ENCODE measurements at regions not wholly inside any gene's neighbourhood (a gene's known extent, or its start where the extent isn't known, plus 50 kb on each side); places are given as distances from the start of the nearest gene placed in this dataset.
"Not testable (repeated sequence)": the region's sequence is repeated elsewhere in the genome, so short reads cannot be mapped to it uniquely, and the experiment has no call there.

DNA sequence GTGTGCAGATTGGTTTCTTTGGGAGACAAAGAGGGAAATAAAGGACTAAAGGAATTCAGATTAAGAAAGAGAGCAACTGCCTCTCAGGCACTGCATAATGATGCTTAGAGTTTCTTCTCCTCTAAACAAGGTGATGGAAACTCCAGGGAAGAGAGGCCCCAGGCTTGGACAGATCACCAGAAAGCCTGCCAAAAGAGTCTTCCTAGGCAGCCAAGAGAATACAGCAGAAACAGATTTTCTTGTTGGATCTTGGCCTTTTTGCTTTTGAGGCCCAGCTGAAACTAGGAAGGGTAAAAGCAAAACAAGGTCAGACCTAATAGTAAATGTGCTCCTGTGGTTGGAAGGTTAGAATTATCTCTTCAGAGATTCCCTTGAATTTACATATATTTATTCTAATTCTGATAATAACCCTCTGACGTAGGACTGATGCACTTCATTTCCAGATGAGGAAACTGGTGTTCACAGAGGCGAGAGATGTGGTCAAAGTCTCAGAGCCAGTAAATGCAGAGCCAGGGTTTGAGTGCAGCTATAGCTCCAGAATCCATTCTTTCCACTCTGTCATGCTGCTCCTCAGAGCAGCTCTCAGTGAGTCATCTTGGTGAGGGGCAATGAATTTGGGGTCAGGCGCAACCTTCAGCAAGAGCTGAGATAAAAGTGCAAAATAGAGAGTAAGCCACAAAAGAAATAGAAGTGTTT lies 142.3 kb upstream of the FBXO11 start:
- Histone ChIP-seq H3K79me2 (ENCODE audit: insufficient read depth, low read length) (no peaks in the 10 kb centered on the region), H3K9me3 (ENCODE audit: low read depth, low read length) (no peaks in the 10 kb centered on the region), H2AFZ (ENCODE audit: low read length) (no peak overlapping the region), H3K4me2 (ENCODE audit: insufficient read depth, low read length) (no peak overlapping the region), H4K20me1 (ENCODE audit: insufficient read depth, low read length) (no peaks in the 10 kb centered on the region), H3K27me3 (ENCODE audit: insufficient read depth, low read length) (no peaks in the 10 kb centered on the region), H3K4me3 (ENCODE audit: insufficient read depth, low read length) (no peak overlapping the region), H3K27ac (ENCODE audit: low read depth, low read length) (no peak overlapping the region), H3K4me1 (ENCODE audit: insufficient read depth, low read length) (no peaks in the 10 kb centered on the region), H3K36me3 (ENCODE audit: insufficient read depth, low read length) (no peaks in the 10 kb centered on the region)
- TF ChIP-seq, protein P1, sequence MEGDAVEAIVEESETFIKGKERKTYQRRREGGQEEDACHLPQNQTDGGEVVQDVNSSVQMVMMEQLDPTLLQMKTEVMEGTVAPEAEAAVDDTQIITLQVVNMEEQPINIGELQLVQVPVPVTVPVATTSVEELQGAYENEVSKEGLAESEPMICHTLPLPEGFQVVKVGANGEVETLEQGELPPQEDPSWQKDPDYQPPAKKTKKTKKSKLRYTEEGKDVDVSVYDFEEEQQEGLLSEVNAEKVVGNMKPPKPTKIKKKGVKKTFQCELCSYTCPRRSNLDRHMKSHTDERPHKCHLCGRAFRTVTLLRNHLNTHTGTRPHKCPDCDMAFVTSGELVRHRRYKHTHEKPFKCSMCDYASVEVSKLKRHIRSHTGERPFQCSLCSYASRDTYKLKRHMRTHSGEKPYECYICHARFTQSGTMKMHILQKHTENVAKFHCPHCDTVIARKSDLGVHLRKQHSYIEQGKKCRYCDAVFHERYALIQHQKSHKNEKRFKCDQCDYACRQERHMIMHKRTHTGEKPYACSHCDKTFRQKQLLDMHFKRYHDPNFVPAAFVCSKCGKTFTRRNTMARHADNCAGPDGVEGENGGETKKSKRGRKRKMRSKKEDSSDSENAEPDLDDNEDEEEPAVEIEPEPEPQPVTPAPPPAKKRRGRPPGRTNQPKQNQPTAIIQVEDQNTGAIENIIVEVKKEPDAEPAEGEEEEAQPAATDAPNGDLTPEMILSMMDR (IDR thresholded peaks at IDR 0.05; ENCODE audit: extremely low read depth, low read depth, low read length): no peak
- DNase-seq (ENCODE audit: insufficient read length, low spot score, missing footprints): no peak

DNA sequence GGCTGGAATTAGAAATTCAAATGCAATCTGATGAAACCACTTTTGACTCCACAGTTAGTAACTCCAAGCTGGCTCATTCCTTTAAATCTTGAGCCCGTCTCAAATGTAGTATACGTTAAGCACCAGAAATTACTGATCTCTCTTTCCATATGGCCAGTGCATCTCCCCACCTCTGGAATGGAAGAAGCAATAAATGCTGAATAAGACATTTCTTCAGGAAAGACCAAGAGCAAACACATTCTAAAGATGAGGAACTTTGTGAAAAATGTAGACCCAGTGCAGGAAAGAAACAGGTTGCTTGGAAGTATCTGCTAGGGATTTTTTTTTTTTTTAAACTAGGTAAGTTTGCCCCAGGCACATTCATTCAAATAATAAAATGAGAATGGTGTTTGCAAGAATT lies 143.1 kb upstream of the FBXO11 start:
- TF ChIP-seq, protein P1 (IDR thresholded peaks at IDR 0.05; ENCODE audit: extremely low read depth, low read depth, low read length): no peak
- Histone ChIP-seq H3K4me1 (ENCODE audit: insufficient read depth, low read length) (no peaks in the 10 kb centered on the region), H2AFZ (ENCODE audit: low read length) (no peak overlapping the region), H3K4me3 (ENCODE audit: insufficient read depth, low read length) (no peak overlapping the region), H3K27me3 (ENCODE audit: insufficient read depth, low read length) (no peaks in the 10 kb centered on the region), H4K20me1 (ENCODE audit: insufficient read depth, low read length) (no peaks in the 10 kb centered on the region), H3K36me3 (ENCODE audit: insufficient read depth, low read length) (no peaks in the 10 kb centered on the region), H3K79me2 (ENCODE audit: insufficient read depth, low read length) (no peaks in the 10 kb centered on the region), H3K27ac (ENCODE audit: low read depth, low read length) (no peak overlapping the region), H3K4me2 (ENCODE audit: insufficient read depth, low read length) (no peak overlapping the region), H3K9me3 (ENCODE audit: low read depth, low read length) (no peaks in the 10 kb centered on the region)
- DNase-seq (ENCODE audit: insufficient read length, low spot score, missing footprints): no peak

DNA sequence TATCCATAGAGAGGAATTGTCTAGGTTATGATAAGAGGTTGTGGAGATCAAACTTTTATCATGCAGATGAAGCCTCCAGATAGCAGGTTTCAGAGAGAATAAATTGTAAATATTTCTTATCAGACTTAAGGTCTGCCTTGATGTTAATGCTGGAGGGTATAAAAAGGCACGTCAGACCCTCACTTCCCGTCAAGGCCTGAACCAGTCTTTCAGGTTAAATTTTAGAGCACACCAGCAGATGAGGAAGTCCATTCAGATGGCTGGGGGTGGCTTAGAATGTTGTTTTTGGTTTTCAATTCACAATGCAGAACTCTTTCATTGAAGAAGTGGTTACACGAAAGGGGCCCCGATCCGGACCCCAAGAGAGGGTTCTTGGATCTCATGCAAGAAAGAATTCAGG lies 144.4 kb upstream of the FBXO11 start:
- Histone ChIP-seq H3K79me2 (ENCODE audit: insufficient read depth, low read length) (no peaks in the 10 kb centered on the region), H3K4me1 (ENCODE audit: insufficient read depth, low read length) (no peaks in the 10 kb centered on the region), H3K27me3 (ENCODE audit: insufficient read depth, low read length) (no peaks in the 10 kb centered on the region), H4K20me1 (ENCODE audit: insufficient read depth, low read length) (no peaks in the 10 kb centered on the region), H3K4me2 (ENCODE audit: insufficient read depth, low read length) (no peak overlapping the region), H3K36me3 (ENCODE audit: insufficient read depth, low read length) (no peaks in the 10 kb centered on the region), H3K4me3 (ENCODE audit: insufficient read depth, low read length) (no peak overlapping the region), H2AFZ (ENCODE audit: low read length) (no peak overlapping the region), H3K27ac (ENCODE audit: low read depth, low read length) (no peak overlapping the region), H3K9me3 (ENCODE audit: low read depth, low read length) (no peaks in the 10 kb centered on the region)
- DNase-seq (ENCODE audit: insufficient read length, low spot score, missing footprints): no peak
- TF ChIP-seq, protein P1 (IDR thresholded peaks at IDR 0.05; ENCODE audit: extremely low read depth, low read depth, low read length): no peak

DNA sequence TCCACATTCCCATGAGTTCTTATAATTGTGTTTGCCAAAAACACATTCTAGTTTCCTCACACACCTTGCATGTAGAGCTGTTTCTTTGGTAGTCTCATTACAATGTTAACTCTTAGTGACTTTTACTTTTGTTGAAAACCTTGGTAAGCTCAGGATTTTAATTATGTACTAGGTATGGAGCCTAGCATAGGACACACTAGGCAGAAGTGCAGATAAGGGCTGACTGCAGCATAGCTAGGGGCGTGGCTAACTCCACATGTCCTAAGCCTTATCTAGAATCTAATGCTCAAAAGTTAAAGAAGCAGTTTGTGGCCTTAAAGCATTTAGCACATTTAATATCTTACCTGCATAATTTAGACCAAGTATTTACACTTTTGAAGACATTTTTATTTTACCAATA lies 153.7 kb upstream of the FBXO11 start:
- no peaks in the 10 kb centered on the region for H3K27me3 ChIP-seq (ENCODE audit: insufficient read depth, low read length)

DNA sequence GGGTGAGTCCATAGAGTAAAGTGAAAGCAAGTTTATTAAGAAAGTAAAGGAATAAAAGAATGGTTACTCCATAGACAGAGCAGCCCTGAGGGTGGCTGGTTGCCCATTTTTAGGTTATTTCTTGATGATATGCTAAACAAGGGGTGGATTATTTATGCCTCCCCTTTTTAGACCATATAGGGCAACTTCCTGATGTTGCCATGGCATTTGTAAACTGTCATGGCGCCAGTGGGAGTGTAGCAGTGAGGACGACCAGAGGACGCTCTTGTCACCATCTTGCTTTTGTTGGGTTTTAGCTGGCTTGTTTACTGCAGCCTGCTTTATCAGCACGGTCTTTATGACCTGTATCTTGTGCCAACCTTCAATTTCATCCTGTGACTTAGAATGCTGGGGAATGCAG lies 155.4 kb upstream of the FBXO11 start:
- H3K36me3 ChIP-seq (ENCODE audit: insufficient read depth, low read length); H4K20me1 ChIP-seq (ENCODE audit: insufficient read depth, low read length); H3K9me3 ChIP-seq (ENCODE audit: low read depth, low read length); H3K4me3 ChIP-seq (ENCODE audit: insufficient read depth, low read length); H2AFZ ChIP-seq (ENCODE audit: low read length); H3K4me2 ChIP-seq (ENCODE audit: insufficient read depth, low read length); H3K79me2 ChIP-seq (ENCODE audit: insufficient read depth, low read length); DNase-seq (ENCODE audit: insufficient read length, low spot score, missing footprints); H3K27me3 ChIP-seq (ENCODE audit: insufficient read depth, low read length); H3K4me1 ChIP-seq (ENCODE audit: insufficient read depth, low read length); H3K27ac ChIP-seq (ENCODE audit: low read depth, low read length): not testable (repeated sequence)

More for the DNA sequence above, 153.7 kb upstream of the FBXO11 start:
- Histone ChIP-seq H3K4me2 (ENCODE audit: insufficient read depth, low read length) (no peak overlapping the region), H4K20me1 (ENCODE audit: insufficient read depth, low read length) (no peaks in the 10 kb centered on the region), H3K4me3 (ENCODE audit: insufficient read depth, low read length) (no peak overlapping the region), H3K27ac (ENCODE audit: low read depth, low read length) (no peak overlapping the region), H3K9me3 (ENCODE audit: low read depth, low read length) (no peaks in the 10 kb centered on the region), H3K79me2 (ENCODE audit: insufficient read depth, low read length) (no peaks in the 10 kb centered on the region), H3K36me3 (ENCODE audit: insufficient read depth, low read length) (no peaks in the 10 kb centered on the region), H3K4me1 (ENCODE audit: insufficient read depth, low read length) (no peaks in the 10 kb centered on the region), H2AFZ (ENCODE audit: low read length) (no peak overlapping the region)
- DNase-seq (ENCODE audit: insufficient read length, low spot score, missing footprints): no peak
- TF ChIP-seq, protein P1 (IDR thresholded peaks at IDR 0.05; ENCODE audit: extremely low read depth, low read depth, low read length): no peak

Measured in osteoblast (primary cell).